ENCODE measurements at regions not wholly inside any gene's neighbourhood (a gene's known extent, or its start where the extent isn't known, plus 50 kb on each side); places are given as distances from the start of the nearest gene placed in this dataset.

GRCh38 chr7:124171068-124171467, 138.2 kb upstream of the TMEM229A start:
- no peak overlapping the region for H3K27ac ChIP-seq
- TF ChIP-seq, protein P1, sequence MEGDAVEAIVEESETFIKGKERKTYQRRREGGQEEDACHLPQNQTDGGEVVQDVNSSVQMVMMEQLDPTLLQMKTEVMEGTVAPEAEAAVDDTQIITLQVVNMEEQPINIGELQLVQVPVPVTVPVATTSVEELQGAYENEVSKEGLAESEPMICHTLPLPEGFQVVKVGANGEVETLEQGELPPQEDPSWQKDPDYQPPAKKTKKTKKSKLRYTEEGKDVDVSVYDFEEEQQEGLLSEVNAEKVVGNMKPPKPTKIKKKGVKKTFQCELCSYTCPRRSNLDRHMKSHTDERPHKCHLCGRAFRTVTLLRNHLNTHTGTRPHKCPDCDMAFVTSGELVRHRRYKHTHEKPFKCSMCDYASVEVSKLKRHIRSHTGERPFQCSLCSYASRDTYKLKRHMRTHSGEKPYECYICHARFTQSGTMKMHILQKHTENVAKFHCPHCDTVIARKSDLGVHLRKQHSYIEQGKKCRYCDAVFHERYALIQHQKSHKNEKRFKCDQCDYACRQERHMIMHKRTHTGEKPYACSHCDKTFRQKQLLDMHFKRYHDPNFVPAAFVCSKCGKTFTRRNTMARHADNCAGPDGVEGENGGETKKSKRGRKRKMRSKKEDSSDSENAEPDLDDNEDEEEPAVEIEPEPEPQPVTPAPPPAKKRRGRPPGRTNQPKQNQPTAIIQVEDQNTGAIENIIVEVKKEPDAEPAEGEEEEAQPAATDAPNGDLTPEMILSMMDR (conservative IDR thresholded peaks at IDR 0.05): peak; percentile 74

- no peak overlapping the region for H3K27ac ChIP-seq
- TF ChIP-seq, protein P1 (conservative IDR thresholded peaks at IDR 0.05): no peak
Observed at GRCh38 chr7:124168616-124169015, 135.7 kb upstream of the TMEM229A start.

GRCh38 chr7:124162667-124163066, 129.8 kb upstream of the TMEM229A start:
- H3K27ac ChIP-seq: no peak overlapping the region
- TF ChIP-seq, protein P1 (conservative IDR thresholded peaks at IDR 0.05): no peak

DNA sequence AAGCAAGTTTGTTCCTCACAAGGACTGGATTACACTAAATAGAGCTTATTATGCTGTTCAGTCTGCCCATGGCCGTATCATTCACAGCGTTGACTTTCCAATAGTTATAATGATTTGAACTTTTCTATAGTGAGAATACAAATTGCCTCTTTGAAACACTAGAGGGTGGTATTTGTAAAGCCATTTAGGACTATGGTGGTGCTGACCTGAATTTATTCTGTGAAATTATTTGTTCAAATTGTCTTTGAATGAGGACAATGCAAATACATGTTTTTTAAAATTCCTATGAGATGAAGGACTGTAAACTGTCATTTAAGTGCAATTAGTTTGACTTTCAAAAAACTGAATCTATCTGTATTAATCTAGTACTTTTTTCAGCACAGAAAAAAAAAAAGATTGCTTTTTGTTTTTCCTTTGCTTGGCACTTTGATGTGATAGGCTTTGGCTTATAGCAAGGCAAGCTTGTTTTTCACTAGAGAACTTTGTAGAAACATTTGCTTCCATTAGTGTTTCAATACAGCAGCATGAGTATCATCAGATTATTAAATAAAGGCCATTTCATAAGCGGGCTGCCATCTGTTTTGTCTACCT, 122.7 kb upstream of the TMEM229A start:
- H3K27ac ChIP-seq: no peak overlapping the region
- TF ChIP-seq, protein P1 (conservative IDR thresholded peaks at IDR 0.05): peak; percentile 80

- H3K27ac ChIP-seq: no peak overlapping the region
- TF ChIP-seq, protein P1 (conservative IDR thresholded peaks at IDR 0.05): peak; percentile 76
Observed at GRCh38 chr7:124152859-124153692, 120.2 kb upstream of the TMEM229A start.

GRCh38 chr7:124137664-124138063, 104.8 kb upstream of the TMEM229A start:
- TF ChIP-seq, protein P1 (conservative IDR thresholded peaks at IDR 0.05): no peak
- H3K27ac ChIP-seq: no peak overlapping the region

DNA sequence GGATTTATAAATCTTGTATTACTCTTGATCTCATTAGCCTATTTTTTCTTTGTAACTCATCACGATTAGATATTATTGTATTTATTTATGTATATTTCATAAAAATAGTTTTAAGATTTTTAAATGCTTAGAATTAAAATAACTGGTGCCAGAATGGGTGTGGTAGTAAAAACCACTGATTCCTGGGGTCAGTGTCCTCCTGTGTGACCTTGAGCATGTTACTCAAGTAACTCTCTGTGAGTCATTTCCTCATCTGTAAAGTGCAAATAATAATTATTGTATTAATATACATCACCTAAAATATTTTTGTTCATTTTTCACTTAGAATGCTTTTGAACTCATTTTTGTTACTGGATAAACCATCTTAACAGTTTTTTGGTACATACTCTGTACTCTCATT, 91.3 kb upstream of the TMEM229A start:
- H3K27ac ChIP-seq: no peak overlapping the region
- TF ChIP-seq, protein P1 (conservative IDR thresholded peaks at IDR 0.05): no peak
